Memory B cell (primary cell): ENCODE measurements at regions not wholly inside any gene's neighbourhood (a gene's known extent, or its start where the extent isn't known, plus 50 kb on each side); places are given as distances from the start of the nearest gene placed in this dataset.
"Not testable (repeated sequence)": the region's sequence is repeated elsewhere in the genome, so short reads cannot be mapped to it uniquely, and the experiment has no call there.

Experiments used
- ATAC-seq: fragments of 150-1000 bp; cut with Tn5 transposase; 2 replicates; pipeline ENCODE4 v1.10.0; 2021; ENCODE audit warnings: low read depth, mild to moderate bottlenecking, moderate library complexity
- DNase-seq, 2 donors: peaks; one replicate each; pipeline ENCODE4 v3.0.0; 2022; ENCODE audit warnings: low spot score in 2 of 2
- H3K27ac Mint-ChIP-seq: one replicate; pipeline ENCODE4 v1.8.0; 2022; ENCODE audit warnings: mild to moderate bottlenecking, moderate library complexity, mixed read lengths
- H3K27me3 Mint-ChIP-seq: one replicate; pipeline ENCODE4 v1.8.0; 2022; ENCODE audit warnings: mixed read lengths
- H3K36me3 Mint-ChIP-seq: one replicate; pipeline ENCODE4 v1.8.0; 2022; ENCODE audit warnings: mild to moderate bottlenecking, mixed read lengths
- H3K4me1 Mint-ChIP-seq: one replicate; pipeline ENCODE4 v1.8.0; 2022; ENCODE audit warnings: mixed read lengths
- H3K4me3 Mint-ChIP-seq: one replicate; pipeline ENCODE4 v1.8.0; 2022; ENCODE audit warnings: mild to moderate bottlenecking, moderate library complexity, mixed read lengths
- H3K9me3 Mint-ChIP-seq: one replicate; pipeline ENCODE4 v1.8.0; 2022; ENCODE audit warnings: mixed read lengths

- Mint-ChIP-seq H3K36me3 (no peaks in the 10 kb centered on the region), H3K4me1 (peaks cover 1% of the 10 kb centered on the region), H3K9me3 (no peaks in the 10 kb centered on the region), H3K4me3 (no peak overlapping the region), H3K27ac (no peak overlapping the region), H3K27me3 (no peaks in the 10 kb centered on the region)
- ATAC-seq = no peak
- DNase-seq = no peak
Observed at GRCh38 chr14:59131938-59132795, 56.3 kb upstream of the DAAM1 start.

- H3K4me1 Mint-ChIP-seq = no peaks in the 10 kb centered on the region
- DNase-seq = no peak
- H3K36me3 Mint-ChIP-seq = no peaks in the 10 kb centered on the region
- H3K4me3 Mint-ChIP-seq = no peak overlapping the region
- H3K27me3 Mint-ChIP-seq = no peaks in the 10 kb centered on the region
- no peaks in the 10 kb centered on the region for H3K9me3 Mint-ChIP-seq
- no peak for ATAC-seq
- no peak overlapping the region for H3K27ac Mint-ChIP-seq
Observed at GRCh38 chr14:59132796-59133494, 55.5 kb upstream of the DAAM1 start.

- no peak for ATAC-seq
- no peak overlapping the region for H3K27ac Mint-ChIP-seq
- no peaks in the 10 kb centered on the region for H3K27me3 Mint-ChIP-seq
- DNase-seq = no peak
- no peaks in the 10 kb centered on the region for H3K4me1 Mint-ChIP-seq
- no peaks in the 10 kb centered on the region for H3K9me3 Mint-ChIP-seq
- H3K4me3 Mint-ChIP-seq = no peak overlapping the region
- no peaks in the 10 kb centered on the region for H3K36me3 Mint-ChIP-seq
Observed at GRCh38 chr14:59133709-59134108, 54.8 kb upstream of the DAAM1 start.

- Mint-ChIP-seq H3K9me3 (no peaks in the 10 kb centered on the region), H3K4me3 (no peak overlapping the region), H3K27me3 (no peaks in the 10 kb centered on the region), H3K27ac (no peak overlapping the region), H3K36me3 (no peaks in the 10 kb centered on the region), H3K4me1 (no peaks in the 10 kb centered on the region)
- DNase-seq = no peak
- no peak for ATAC-seq
Observed at GRCh38 chr14:59134307-59134706, 54.2 kb upstream of the DAAM1 start.

- ATAC-seq (no peak), DNase-seq (no peak)
- Mint-ChIP-seq H3K36me3 (no peaks in the 10 kb centered on the region), H3K27me3 (no peaks in the 10 kb centered on the region), H3K27ac (no peak overlapping the region), H3K9me3 (no peaks in the 10 kb centered on the region), H3K4me3 (no peak overlapping the region), H3K4me1 (peaks cover 2% of the 10 kb centered on the region)
Observed at GRCh38 chr14:59137256-59137655, 51.2 kb upstream of the DAAM1 start.

- H3K27me3 Mint-ChIP-seq, H3K36me3 Mint-ChIP-seq, DNase-seq, ATAC-seq, H3K4me3 Mint-ChIP-seq, H3K27ac Mint-ChIP-seq, H3K4me1 Mint-ChIP-seq, H3K9me3 Mint-ChIP-seq: not testable (repeated sequence)
Observed at GRCh38 chr14:59138576-59138975, 49.9 kb upstream of the DAAM1 start.
